Thyroid gland (tissue), 4 donors: ENCODE measurements at regions not wholly inside any gene's neighbourhood (a gene's known extent, or its start where the extent isn't known, plus 50 kb on each side); places are given as distances from the start of the nearest gene placed in this dataset.

Experiments
- POLR2A ChIP-seq, 2 donors: fragments of 450-650 bp; IDR thresholded peaks; one replicate each; pipeline ENCODE4 v1.6.1; 2017; ENCODE audit warnings: antibody characterized with exemption in 2 of 2, mild to moderate bottlenecking in 2 of 2, moderate library complexity in 1 of 2
- TF ChIP-seq, protein P1 (sequence below), 6 experiments: fragments of 200-600 bp in 3 of 6; fragments of 450-650 bp in 3 of 6; sonication (generic) in 3 of 6; IDR thresholded peaks; one replicate each; pipeline ENCODE4 v1.5.1; 2016 to 2019; ENCODE audit warnings: antibody characterized with exemption in 6 of 6, mild to moderate bottlenecking in 2 of 6, inconsistent platforms in 1 of 6, moderate library complexity in 1 of 6

DNA sequence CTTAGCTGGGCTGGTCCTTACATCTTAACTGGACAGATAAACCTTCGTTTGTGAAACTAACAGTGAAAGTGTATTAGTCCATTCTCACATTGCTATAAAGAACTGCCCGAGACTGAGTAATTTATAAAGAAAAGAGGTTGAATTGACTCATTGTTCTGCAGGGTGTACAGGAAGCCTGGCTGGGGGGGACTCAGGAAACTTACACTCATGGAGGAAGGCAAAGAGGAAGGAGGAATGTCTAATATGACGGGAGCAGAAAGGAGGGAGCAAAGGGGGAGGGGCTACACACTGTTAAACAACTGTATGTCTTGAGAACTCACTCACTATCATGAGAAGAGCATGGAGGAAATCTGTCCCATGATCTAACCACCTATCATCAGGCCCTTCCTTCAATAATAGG is 1566.5 kb upstream of the PCDH7 start:
- no peak for TF ChIP-seq POLR2A (IDR thresholded peaks at IDR 0.05)
- TF ChIP-seq, protein P1, sequence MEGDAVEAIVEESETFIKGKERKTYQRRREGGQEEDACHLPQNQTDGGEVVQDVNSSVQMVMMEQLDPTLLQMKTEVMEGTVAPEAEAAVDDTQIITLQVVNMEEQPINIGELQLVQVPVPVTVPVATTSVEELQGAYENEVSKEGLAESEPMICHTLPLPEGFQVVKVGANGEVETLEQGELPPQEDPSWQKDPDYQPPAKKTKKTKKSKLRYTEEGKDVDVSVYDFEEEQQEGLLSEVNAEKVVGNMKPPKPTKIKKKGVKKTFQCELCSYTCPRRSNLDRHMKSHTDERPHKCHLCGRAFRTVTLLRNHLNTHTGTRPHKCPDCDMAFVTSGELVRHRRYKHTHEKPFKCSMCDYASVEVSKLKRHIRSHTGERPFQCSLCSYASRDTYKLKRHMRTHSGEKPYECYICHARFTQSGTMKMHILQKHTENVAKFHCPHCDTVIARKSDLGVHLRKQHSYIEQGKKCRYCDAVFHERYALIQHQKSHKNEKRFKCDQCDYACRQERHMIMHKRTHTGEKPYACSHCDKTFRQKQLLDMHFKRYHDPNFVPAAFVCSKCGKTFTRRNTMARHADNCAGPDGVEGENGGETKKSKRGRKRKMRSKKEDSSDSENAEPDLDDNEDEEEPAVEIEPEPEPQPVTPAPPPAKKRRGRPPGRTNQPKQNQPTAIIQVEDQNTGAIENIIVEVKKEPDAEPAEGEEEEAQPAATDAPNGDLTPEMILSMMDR (IDR thresholded peaks at IDR 0.05) = no peak
